ENCODE measurements at regions not wholly inside any gene's neighbourhood (a gene's known extent, or its start where the extent isn't known, plus 50 kb on each side); places are given as distances from the start of the nearest gene placed in this dataset.

DNA sequence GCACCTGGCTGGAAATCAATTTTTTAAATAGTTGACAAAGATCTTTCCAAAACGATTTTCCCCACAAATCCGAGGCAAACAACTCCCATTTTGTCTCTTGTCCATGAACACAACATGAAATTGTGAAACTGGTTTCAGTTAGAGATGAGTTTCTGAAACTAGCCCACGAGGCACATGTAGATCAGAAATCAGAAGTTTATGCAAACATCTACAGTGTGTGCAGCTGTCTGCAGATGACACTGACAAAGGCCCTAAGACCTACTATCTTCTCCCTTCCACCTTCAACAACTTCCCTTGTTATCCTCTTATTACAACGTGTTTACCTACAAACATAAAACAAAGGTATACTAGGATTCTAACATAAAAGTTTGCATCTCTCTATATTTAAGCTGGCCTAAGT is 183.3 kb downstream of the DIRAS2 start:
- H3K27ac ChIP-seq (ENCODE audit: low read length) = no peak overlapping the region
- no peaks in the 10 kb centered on the region for H3K79me2 ChIP-seq (replicated peaks; ENCODE audit: insufficient read depth, low read length)
- TF ChIP-seq, protein P1, sequence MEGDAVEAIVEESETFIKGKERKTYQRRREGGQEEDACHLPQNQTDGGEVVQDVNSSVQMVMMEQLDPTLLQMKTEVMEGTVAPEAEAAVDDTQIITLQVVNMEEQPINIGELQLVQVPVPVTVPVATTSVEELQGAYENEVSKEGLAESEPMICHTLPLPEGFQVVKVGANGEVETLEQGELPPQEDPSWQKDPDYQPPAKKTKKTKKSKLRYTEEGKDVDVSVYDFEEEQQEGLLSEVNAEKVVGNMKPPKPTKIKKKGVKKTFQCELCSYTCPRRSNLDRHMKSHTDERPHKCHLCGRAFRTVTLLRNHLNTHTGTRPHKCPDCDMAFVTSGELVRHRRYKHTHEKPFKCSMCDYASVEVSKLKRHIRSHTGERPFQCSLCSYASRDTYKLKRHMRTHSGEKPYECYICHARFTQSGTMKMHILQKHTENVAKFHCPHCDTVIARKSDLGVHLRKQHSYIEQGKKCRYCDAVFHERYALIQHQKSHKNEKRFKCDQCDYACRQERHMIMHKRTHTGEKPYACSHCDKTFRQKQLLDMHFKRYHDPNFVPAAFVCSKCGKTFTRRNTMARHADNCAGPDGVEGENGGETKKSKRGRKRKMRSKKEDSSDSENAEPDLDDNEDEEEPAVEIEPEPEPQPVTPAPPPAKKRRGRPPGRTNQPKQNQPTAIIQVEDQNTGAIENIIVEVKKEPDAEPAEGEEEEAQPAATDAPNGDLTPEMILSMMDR (IDR thresholded peaks at IDR 0.05; ENCODE audit: poor library complexity, severe bottlenecking) = no peak
- no peak for TF ChIP-seq RAD21 (conservative IDR thresholded peaks at IDR 0.05)
- no peak for TF ChIP-seq SMC3 (conservative IDR thresholded peaks at IDR 0.05; ENCODE audit: poor library complexity)
- no peak for TF ChIP-seq EP300 (conservative IDR thresholded peaks at IDR 0.05; ENCODE audit: poor library complexity, severe bottlenecking)
- TF ChIP-seq TAF1 (IDR thresholded peaks at IDR 0.05; ENCODE audit: low read depth) = no peak
- TF ChIP-seq, protein P2, sequence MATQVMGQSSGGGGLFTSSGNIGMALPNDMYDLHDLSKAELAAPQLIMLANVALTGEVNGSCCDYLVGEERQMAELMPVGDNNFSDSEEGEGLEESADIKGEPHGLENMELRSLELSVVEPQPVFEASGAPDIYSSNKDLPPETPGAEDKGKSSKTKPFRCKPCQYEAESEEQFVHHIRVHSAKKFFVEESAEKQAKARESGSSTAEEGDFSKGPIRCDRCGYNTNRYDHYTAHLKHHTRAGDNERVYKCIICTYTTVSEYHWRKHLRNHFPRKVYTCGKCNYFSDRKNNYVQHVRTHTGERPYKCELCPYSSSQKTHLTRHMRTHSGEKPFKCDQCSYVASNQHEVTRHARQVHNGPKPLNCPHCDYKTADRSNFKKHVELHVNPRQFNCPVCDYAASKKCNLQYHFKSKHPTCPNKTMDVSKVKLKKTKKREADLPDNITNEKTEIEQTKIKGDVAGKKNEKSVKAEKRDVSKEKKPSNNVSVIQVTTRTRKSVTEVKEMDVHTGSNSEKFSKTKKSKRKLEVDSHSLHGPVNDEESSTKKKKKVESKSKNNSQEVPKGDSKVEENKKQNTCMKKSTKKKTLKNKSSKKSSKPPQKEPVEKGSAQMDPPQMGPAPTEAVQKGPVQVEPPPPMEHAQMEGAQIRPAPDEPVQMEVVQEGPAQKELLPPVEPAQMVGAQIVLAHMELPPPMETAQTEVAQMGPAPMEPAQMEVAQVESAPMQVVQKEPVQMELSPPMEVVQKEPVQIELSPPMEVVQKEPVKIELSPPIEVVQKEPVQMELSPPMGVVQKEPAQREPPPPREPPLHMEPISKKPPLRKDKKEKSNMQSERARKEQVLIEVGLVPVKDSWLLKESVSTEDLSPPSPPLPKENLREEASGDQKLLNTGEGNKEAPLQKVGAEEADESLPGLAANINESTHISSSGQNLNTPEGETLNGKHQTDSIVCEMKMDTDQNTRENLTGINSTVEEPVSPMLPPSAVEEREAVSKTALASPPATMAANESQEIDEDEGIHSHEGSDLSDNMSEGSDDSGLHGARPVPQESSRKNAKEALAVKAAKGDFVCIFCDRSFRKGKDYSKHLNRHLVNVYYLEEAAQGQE (IDR thresholded peaks at IDR 0.05; ENCODE audit: borderline replicate concordance) = no peak
- no peak for TF ChIP-seq EZH2 (IDR thresholded peaks at IDR 0.05; ENCODE audit: borderline replicate concordance, insufficient read depth, low read length, poor library complexity, severe bottlenecking)
- no peak for TF ChIP-seq POLR2AphosphoS5 (IDR thresholded peaks at IDR 0.05)
- no peak for TF ChIP-seq MXI1 (conservative IDR thresholded peaks at IDR 0.05; ENCODE audit: poor library complexity, severe bottlenecking)
- H2AFZ ChIP-seq (ENCODE audit: low read depth, low read length) = no peak overlapping the region
- no peaks in the 10 kb centered on the region for H3K36me3 ChIP-seq (ENCODE audit: insufficient read depth, low read length)
- no peaks in the 10 kb centered on the region for H3F3A ChIP-seq (ENCODE audit: insufficient read depth, low read length, poor library complexity, severe bottlenecking)
- H3K9me3 ChIP-seq (ENCODE audit: low read length) = no peaks in the 10 kb centered on the region
- H4K20me1 ChIP-seq (ENCODE audit: insufficient read depth) = no peaks in the 10 kb centered on the region
- H3K4me3 ChIP-seq (ENCODE audit: low read length) = no peak overlapping the region
- H3K9ac ChIP-seq (ENCODE audit: low read length) = no peak overlapping the region
- no peaks in the 10 kb centered on the region for H3K27me3 ChIP-seq (ENCODE audit: insufficient read depth, low read depth, low read length)
- no peaks in the 10 kb centered on the region for H3K9me2 ChIP-seq (ENCODE audit: insufficient read depth, low read length)
- H3K4me2 ChIP-seq (ENCODE audit: low read length) = no peak overlapping the region

DNA sequence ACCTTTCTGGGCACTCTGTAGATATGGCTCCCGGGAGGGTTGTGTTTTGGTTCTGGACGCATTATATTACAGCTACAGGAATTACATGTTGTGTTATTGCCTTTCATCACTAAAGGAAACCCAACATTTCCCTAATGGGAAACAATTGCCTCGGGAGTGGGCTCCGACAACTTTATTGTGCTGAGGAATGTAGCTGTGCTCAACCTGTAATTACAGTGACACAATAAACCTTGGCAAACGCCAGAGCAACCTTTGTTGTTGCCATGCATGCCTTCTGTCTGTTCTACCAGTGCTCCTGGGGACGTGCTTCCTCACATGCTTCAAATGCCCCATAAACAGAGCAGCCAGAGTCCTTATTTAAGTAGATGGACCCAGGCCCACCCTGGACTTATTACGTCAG is 182.4 kb downstream of the DIRAS2 start:
- Histone ChIP-seq H3K9ac (ENCODE audit: low read length) (no peak overlapping the region), H3F3A (ENCODE audit: insufficient read depth, low read length, poor library complexity, severe bottlenecking) (no peaks in the 10 kb centered on the region), H3K27ac (ENCODE audit: low read length) (no peak overlapping the region), H3K79me2 (replicated peaks; ENCODE audit: insufficient read depth, low read length) (no peaks in the 10 kb centered on the region), H3K9me3 (ENCODE audit: low read length) (no peaks in the 10 kb centered on the region), H3K9me2 (ENCODE audit: insufficient read depth, low read length) (no peaks in the 10 kb centered on the region), H3K4me2 (ENCODE audit: low read length) (no peak overlapping the region), H3K27me3 (ENCODE audit: insufficient read depth, low read depth, low read length) (no peaks in the 10 kb centered on the region), H4K20me1 (ENCODE audit: insufficient read depth) (no peaks in the 10 kb centered on the region), H3K4me3 (ENCODE audit: low read length) (no peak overlapping the region), H3K36me3 (ENCODE audit: insufficient read depth, low read length) (no peaks in the 10 kb centered on the region), H2AFZ (ENCODE audit: low read depth, low read length) (no peak overlapping the region)
- TF ChIP-seq, protein P2 (IDR thresholded peaks at IDR 0.05; ENCODE audit: borderline replicate concordance) = no peak
- TF ChIP-seq POLR2AphosphoS5 (IDR thresholded peaks at IDR 0.05) = no peak
- TF ChIP-seq, protein P1 (IDR thresholded peaks at IDR 0.05; ENCODE audit: poor library complexity, severe bottlenecking) = no peak
